Pancreas (tissue), 10 donors: ENCODE measurements at regions not wholly inside any gene's neighbourhood (a gene's known extent, or its start where the extent isn't known, plus 50 kb on each side); places are given as distances from the start of the nearest gene placed in this dataset.

Source experiments
- ATAC-seq, 4 donors: fragments of 200-7000 bp; cut with Tn5 transposase; one replicate each; pipeline versions ENCODE4 v1.8.0 to v1.9.1; 2020; ENCODE audit warnings: mild to moderate bottlenecking in 4 of 4, moderate library complexity in 4 of 4
- DNase-seq, 6 donors: peaks; one replicate each; pipeline ENCODE4 v3.0.0-alpha.2; 2020
- FAIRE-seq: peaks from 2 replicates; lab custom pipeline; 2012; peaks lifted over from hg19 to GRCh38; lab: Jason Lieb, UNC
- H3K27ac ChIP-seq, 4 donors: fragments of 200-600 bp; sonication (generic); 1 replicate in 3 of 4; 2 replicates in 1 of 4; pipeline versions ENCODE4 v1.5.0 to v1.8.0; 2020
- H3K27me3 ChIP-seq, 4 donors: fragments of 200-600 bp; one replicate each; pipeline ENCODE4 v1.8.0; 2021
- H3K36me3 ChIP-seq, 3 donors: fragments of 200-600 bp; sonication (generic) in 1 of 3; one replicate each; pipeline versions ENCODE4 v1.5.0 to v1.8.0; 2020 to 2021
- H3K4me1 ChIP-seq, 3 donors: fragments of 200-600 bp; one replicate each; pipeline ENCODE4 v1.8.0; 2021
- H3K4me3 ChIP-seq, 4 donors: fragments of 200-600 bp; sonication (generic) in 2 of 4; one replicate each; pipeline versions ENCODE4 v1.5.0 to v1.8.0; 2020 to 2021
- H3K9me3 ChIP-seq, 4 donors: fragments of 200-600 bp; one replicate each; pipeline ENCODE4 v1.8.0; 2021
- WGBS, 2 donors: extraction: QIAGEN DNeasy Blood & Tissue Kit; methylation state at CpG; one replicate each; pipeline ENCODE4 v1.1.7; 2013; 5-methylcytosine and 5-hydroxymethylcytosine counted together
- intact Hi-C, 3 donors: fragments of 100-400 bp; cut with DNase I; formaldehyde crosslinking; loops; one replicate each; pipeline versions ENCODE4 v1.11.1 to v1.14.2; 2022
- TF ChIP-seq, protein P1 (sequence below), 4 donors: fragments of 200-600 bp; sonication (generic) in 3 of 4; IDR thresholded peaks; one replicate each; pipeline versions ENCODE4 v1.5.0 to v1.8.0; 2021; ENCODE audit warnings: antibody characterized with exemption in 4 of 4
- donor health status: healthy with polysubstance abuse.
- donor health status: DM: no; HTN: no; CAD: no; lungs with moderate emphysema.
- donor health status: DM: no; HTN: no; CAD: no.
- donor health status: control.
- donor health status: control.
- donor health status: Bipolar disorder and iron deficiency.
- donor health status: DM: yes; HTN: yes; CAD: no.
- donor health status: DM: no; HTN: no; CAD: no.
- donor health status: DM: no; HTN: no; CAD: no.
- donor health status: DM: yes; HTN: yes; CAD: no.

DNA sequence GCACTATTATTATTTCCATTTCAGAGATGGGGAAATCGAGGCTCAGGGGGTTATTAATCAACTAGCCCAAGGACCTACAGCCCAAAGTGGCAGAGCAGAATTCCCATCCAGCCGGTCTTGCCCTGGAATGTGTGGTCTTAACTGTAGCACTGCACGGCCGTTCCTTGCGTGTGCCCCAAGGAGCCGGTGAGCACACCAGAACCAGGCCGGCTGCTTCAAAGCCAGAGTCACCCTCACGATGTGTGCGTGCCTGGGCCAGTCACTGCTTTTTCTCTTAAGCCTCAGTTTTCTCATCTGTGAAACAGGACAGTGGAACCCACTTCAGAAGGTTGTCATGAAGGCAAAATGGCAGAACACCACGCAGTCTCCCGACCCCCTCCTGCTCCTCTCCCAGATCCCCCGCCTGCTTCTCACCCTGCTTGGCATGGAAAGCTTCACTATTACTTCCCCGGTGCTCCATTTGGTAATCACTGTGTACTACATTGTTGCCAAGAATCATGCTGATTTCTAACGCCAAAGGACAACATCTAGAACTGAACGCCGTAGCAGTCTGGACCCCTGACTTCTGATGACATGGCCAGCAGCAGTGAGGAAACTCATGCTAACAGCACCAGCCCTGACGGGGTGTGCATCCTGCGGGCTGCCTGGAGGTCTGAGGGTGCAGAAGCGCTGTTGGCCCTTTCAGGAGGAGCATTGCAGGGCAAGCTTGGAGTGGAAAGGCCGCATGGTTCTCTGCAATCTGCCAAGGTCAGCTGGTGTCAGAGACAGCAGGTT is 106.8 kb upstream of the B3GAT1 start:
- H3K4me1 ChIP-seq: no peaks in the 10 kb centered on the region
- intact Hi-C loops: no loop called here
- no peak overlapping the region for H3K4me3 ChIP-seq
- ATAC-seq (no peak), FAIRE-seq (no peak), DNase-seq (peak in 1 of 6 donors; percentile 34)
- TF ChIP-seq, protein P1, sequence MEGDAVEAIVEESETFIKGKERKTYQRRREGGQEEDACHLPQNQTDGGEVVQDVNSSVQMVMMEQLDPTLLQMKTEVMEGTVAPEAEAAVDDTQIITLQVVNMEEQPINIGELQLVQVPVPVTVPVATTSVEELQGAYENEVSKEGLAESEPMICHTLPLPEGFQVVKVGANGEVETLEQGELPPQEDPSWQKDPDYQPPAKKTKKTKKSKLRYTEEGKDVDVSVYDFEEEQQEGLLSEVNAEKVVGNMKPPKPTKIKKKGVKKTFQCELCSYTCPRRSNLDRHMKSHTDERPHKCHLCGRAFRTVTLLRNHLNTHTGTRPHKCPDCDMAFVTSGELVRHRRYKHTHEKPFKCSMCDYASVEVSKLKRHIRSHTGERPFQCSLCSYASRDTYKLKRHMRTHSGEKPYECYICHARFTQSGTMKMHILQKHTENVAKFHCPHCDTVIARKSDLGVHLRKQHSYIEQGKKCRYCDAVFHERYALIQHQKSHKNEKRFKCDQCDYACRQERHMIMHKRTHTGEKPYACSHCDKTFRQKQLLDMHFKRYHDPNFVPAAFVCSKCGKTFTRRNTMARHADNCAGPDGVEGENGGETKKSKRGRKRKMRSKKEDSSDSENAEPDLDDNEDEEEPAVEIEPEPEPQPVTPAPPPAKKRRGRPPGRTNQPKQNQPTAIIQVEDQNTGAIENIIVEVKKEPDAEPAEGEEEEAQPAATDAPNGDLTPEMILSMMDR (IDR thresholded peaks at IDR 0.05): no peak
- H3K9me3 ChIP-seq: no peaks in the 10 kb centered on the region
- H3K27me3 ChIP-seq: peaks cover 0 to 7% (median 0%) of the 10 kb centered on the region in 4 donors
- 67 to 73% methylated on average over 20 of the region's 20 CpGs for WGBS, 2 donors
- H3K36me3 ChIP-seq: no peaks in the 10 kb centered on the region
- no peak overlapping the region for H3K27ac ChIP-seq

DNA sequence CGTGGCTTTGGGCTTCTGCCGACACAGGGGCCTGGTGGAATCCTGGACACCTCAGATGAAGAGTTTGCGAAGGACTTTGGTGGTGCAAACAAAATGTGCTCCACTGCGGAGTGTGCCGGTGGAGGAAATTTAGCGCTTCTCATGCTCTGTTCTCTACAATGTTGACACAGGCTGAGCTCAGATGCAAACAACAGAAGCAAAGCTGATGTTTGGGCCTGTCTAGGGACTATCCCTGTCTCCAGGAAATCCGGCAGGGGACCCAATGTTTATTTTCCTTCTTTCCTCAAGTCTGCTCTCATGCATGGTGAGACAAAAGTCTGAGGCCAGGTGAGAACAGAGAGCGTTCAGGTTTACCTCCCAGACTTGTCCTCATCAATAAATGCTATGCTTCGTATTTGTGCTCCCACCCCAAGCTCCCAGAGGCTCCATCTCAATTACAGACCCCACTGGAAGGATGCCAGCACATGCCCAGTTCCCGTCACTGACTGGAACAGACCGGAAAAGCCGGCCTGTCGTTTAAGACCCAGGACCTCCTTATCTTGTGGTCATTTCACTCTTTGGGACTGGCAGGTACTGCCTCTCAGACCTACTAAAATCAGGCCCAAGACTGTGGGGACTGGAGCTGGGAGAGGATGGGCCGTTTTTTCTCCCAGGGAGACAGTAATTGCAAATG is 105.7 kb upstream of the B3GAT1 start:
- Histone ChIP-seq H3K9me3 (no peaks in the 10 kb centered on the region), H3K27ac (no peak overlapping the region), H3K36me3 (no peaks in the 10 kb centered on the region), H3K27me3 (peaks cover 0 to 7% (median 0%) of the 10 kb centered on the region in 4 donors), H3K4me1 (no peaks in the 10 kb centered on the region), H3K4me3 (no peak overlapping the region)
- 27 to 33% methylated on average over 14 of the region's 14 CpGs for WGBS, 2 donors
- ATAC-seq (peak in 2 of 4 donors; percentile 45 to 67), DNase-seq (peak in 1 of 6 donors; percentile 46), FAIRE-seq (no peak)
- TF ChIP-seq, protein P1 (IDR thresholded peaks at IDR 0.05): no peak
- intact Hi-C loops: no loop called here

DNA sequence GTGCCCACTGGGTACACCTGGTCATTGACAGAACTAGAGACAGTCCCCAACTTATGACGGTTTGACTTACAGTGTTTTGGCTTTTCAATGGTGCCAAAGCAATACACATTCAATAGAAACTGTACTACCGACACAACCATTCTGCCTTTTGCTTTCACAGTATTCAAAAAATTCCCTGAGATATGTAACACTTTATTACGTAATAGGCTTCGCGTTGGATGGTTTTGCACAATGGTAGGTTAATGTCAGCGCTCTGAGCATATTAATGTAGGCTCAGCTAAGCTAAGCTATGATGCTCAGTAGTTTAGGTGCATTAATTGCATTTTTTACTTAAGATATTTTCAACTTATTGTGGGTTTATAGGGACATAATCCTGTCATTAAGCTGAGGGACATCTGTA is 105.1 kb upstream of the B3GAT1 start:
- Histone ChIP-seq H3K9me3 (no peaks in the 10 kb centered on the region), H3K4me3 (no peak overlapping the region), H3K27ac (no peak overlapping the region), H3K27me3 (peaks cover 0 to 7% (median 0%) of the 10 kb centered on the region in 4 donors), H3K4me1 (no peaks in the 10 kb centered on the region), H3K36me3 (no peaks in the 10 kb centered on the region)
- intact Hi-C loops: no loop called here
- TF ChIP-seq, protein P1 (IDR thresholded peaks at IDR 0.05): no peak
- DNase-seq (no peak), ATAC-seq (no peak), FAIRE-seq (no peak)
- WGBS, 2 donors: 67 to 83% methylated on average over 6 of the region's 6 CpGs

DNA sequence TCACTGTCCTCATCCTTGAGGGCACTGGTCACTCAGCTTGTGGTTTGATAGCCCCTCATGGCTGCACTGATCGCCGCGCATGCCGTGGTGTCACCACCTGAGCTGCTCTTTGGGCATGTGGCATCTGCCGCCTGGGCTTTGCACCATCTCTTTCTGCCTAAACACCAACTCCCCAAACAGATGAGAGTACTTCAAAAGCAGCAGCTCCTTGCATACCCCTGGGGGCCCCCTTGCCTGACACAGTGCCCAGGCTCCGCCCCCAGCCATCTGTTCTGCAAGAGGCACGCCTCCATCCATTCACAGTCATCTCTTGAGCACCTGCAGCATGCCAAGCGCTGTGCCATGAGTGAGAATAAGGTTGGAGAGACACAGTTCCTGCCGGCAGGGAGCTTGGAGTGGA is 104.5 kb upstream of the B3GAT1 start:
- H3K36me3 ChIP-seq: no peaks in the 10 kb centered on the region
- no peak for ATAC-seq
- H3K4me3 ChIP-seq: no peak overlapping the region
- peak in 1 of 6 donors; percentile 47 for DNase-seq
- intact Hi-C loops: no loop called here
- TF ChIP-seq, protein P1 (IDR thresholded peaks at IDR 0.05): no peak
- H3K27ac ChIP-seq: no peak overlapping the region
- H3K9me3 ChIP-seq: no peaks in the 10 kb centered on the region
- FAIRE-seq: no peak
- WGBS, 2 donors: 60 to 70% methylated on average over 9 of the region's 9 CpGs
- H3K4me1 ChIP-seq: no peaks in the 10 kb centered on the region
- peaks cover 0 to 7% (median 0%) of the 10 kb centered on the region in 4 donors for H3K27me3 ChIP-seq
